Ramos (cell line): ENCODE measurements at regions not wholly inside any gene's neighbourhood (a gene's known extent, or its start where the extent isn't known, plus 50 kb on each side); places are given as distances from the start of the nearest gene placed in this dataset.

ENCODE experiments used
- in situ Hi-C: fragments of 300-500 bp; cut with MboI; formaldehyde crosslinking; loops from one replicate; pipeline ENCODE4 v1.14.3; 2022; ENCODE audit warnings: low sequenced_read_pairs; ENCODE audit not compliant: unreplicated experiment

- in situ Hi-C loops = no loop called here
These were observed 1353.7 kb upstream of the LRRTM1 start for GRCh38 chr2:81658227-81658626.

GRCh38 chr2:81650048-81650971 is 1345.8 kb upstream of the LRRTM1 start:
- in situ Hi-C loops = no loop called here

GRCh38 chr2:81648806-81649205 is 1344.3 kb upstream of the LRRTM1 start:
- in situ Hi-C loops = no loop called here

GRCh38 chr2:81648370-81648769 is 1343.8 kb upstream of the LRRTM1 start:
- in situ Hi-C loops = no loop called here

GRCh38 chr2:81647715-81648230 is 1343.2 kb upstream of the LRRTM1 start:
- in situ Hi-C loops = no loop called here

- in situ Hi-C loops = no loop called here
These were observed 1341.3 kb upstream of the LRRTM1 start for GRCh38 chr2:81645745-81646301.

- in situ Hi-C loops = no loop called here
These were observed 1339.6 kb upstream of the LRRTM1 start for GRCh38 chr2:81644189-81644588.

GRCh38 chr2:81624825-81625224 is 1320.3 kb upstream of the LRRTM1 start:
- in situ Hi-C loops = no loop called here

- in situ Hi-C loops = no loop called here
These were observed 1295.5 kb upstream of the LRRTM1 start for GRCh38 chr2:81600088-81600487.

- in situ Hi-C loops = no loop called here
These were observed 1293.9 kb upstream of the LRRTM1 start for GRCh38 chr2:81598453-81598852.

GRCh38 chr2:81589406-81589805 is 1284.9 kb upstream of the LRRTM1 start:
- in situ Hi-C loops = no loop called here

- in situ Hi-C loops = no loop called here
These were observed 1279.0 kb upstream of the LRRTM1 start for GRCh38 chr2:81583311-81584108.

GRCh38 chr2:81576713-81577112 is 1272.2 kb upstream of the LRRTM1 start:
- in situ Hi-C loops = no loop called here

- in situ Hi-C loops = no loop called here
These were observed 1246.6 kb upstream of the LRRTM1 start for GRCh38 chr2:81551040-81551634.

- in situ Hi-C loops = no loop called here
These were observed 1245.7 kb upstream of the LRRTM1 start for GRCh38 chr2:81550277-81550676.

- in situ Hi-C loops = no loop called here
These were observed 1245.1 kb upstream of the LRRTM1 start for GRCh38 chr2:81549646-81550045.

- in situ Hi-C loops = no loop called here
These were observed 1241.1 kb upstream of the LRRTM1 start for GRCh38 chr2:81545626-81546025.

- in situ Hi-C loops = no loop called here
These were observed 1237.6 kb upstream of the LRRTM1 start for GRCh38 chr2:81542119-81542518.

- in situ Hi-C loops = no loop called here
These were observed 1225.4 kb upstream of the LRRTM1 start for GRCh38 chr2:81529944-81530343.

GRCh38 chr2:81528852-81529480 is 1224.4 kb upstream of the LRRTM1 start:
- in situ Hi-C loops = no loop called here
